Astrocyte (in vitro differentiated cells and primary cell): ENCODE measurements at regions not wholly inside any gene's neighbourhood (a gene's known extent, or its start where the extent isn't known, plus 50 kb on each side); places are given as distances from the start of the nearest gene placed in this dataset.

Experiments used
- DNase-seq: peaks from one replicate; pipeline ENCODE4 v3.0.0-alpha.2; 2010; ENCODE audit warnings: low read depth
- FAIRE-seq: peaks from 2 replicates; lab custom pipeline; 2011; peaks lifted over from hg19 to GRCh38; lab: Jason Lieb, UNC
- H2AFZ ChIP-seq: 2 replicates; pipeline ENCODE4 v1.6.0; 2012; ENCODE audit warnings: low read depth, low read length, inconsistent platforms
- H3K27ac ChIP-seq: 2 replicates; pipeline ENCODE4 v1.5.1; 2011; ENCODE audit warnings: low read depth, low read length, inconsistent platforms
- H3K27me3 ChIP-seq: 2 replicates; pipeline ENCODE4 v1.6.0; 2011; ENCODE audit warnings: low read length, inconsistent platforms; ENCODE audit not compliant: insufficient read depth
- H3K36me3 ChIP-seq: 2 replicates; pipeline ENCODE4 v1.5.1; 2011; ENCODE audit warnings: low read length, inconsistent platforms; ENCODE audit not compliant: insufficient read depth
- H3K4me1 ChIP-seq: 2 replicates; pipeline ENCODE4 v1.5.1; 2011; ENCODE audit warnings: low read length, inconsistent platforms; ENCODE audit not compliant: insufficient read depth
- H3K4me2 ChIP-seq: 2 replicates; pipeline ENCODE4 v1.6.0; 2012; ENCODE audit warnings: low read length, inconsistent platforms
- H3K4me3 ChIP-seq: 2 replicates; pipeline ENCODE4 v1.5.1; 2011; ENCODE audit warnings: low read depth, mild to moderate bottlenecking, low read length, inconsistent platforms; ENCODE audit not compliant: insufficient read depth
- H3K79me2 ChIP-seq: 2 replicates; pipeline ENCODE4 v1.6.0; 2012; ENCODE audit warnings: mild to moderate bottlenecking, low read length, inconsistent platforms; ENCODE audit not compliant: insufficient read depth
- H3K9ac ChIP-seq: 2 replicates; pipeline ENCODE4 v1.6.0; 2012; ENCODE audit warnings: mild to moderate bottlenecking, low read length, inconsistent platforms
- H3K9me3 ChIP-seq: 2 replicates; pipeline ENCODE4 v1.5.1; 2012; ENCODE audit warnings: low read depth, mild to moderate bottlenecking, low read length, inconsistent platforms; ENCODE audit not compliant: insufficient read depth
- H4K20me1 ChIP-seq: 2 replicates; pipeline ENCODE4 v1.6.0; 2012; ENCODE audit warnings: low read length, inconsistent platforms; ENCODE audit not compliant: insufficient read depth
- H3K27ac Mint-ChIP-seq: one replicate; pipeline ENCODE4 v1.8.0; 2021; ENCODE audit warnings: mild to moderate bottlenecking, mixed read lengths; ENCODE audit not compliant: unreplicated experiment
- H3K27me3 Mint-ChIP-seq: one replicate; pipeline ENCODE4 v1.8.0; 2021; ENCODE audit warnings: low read depth, mixed read lengths; ENCODE audit not compliant: unreplicated experiment
- H3K36me3 Mint-ChIP-seq: one replicate; pipeline ENCODE4 v1.8.0; 2021; ENCODE audit warnings: low read depth, mixed read lengths; ENCODE audit not compliant: unreplicated experiment
- H3K4me1 Mint-ChIP-seq: one replicate; pipeline ENCODE4 v1.8.0; 2021; ENCODE audit warnings: low read depth, mixed read lengths; ENCODE audit not compliant: unreplicated experiment
- H3K4me3 Mint-ChIP-seq: one replicate; pipeline ENCODE4 v1.8.0; 2021; ENCODE audit warnings: mild to moderate bottlenecking, moderate library complexity, mixed read lengths; ENCODE audit not compliant: unreplicated experiment
- H3K9me3 Mint-ChIP-seq: one replicate; pipeline ENCODE4 v1.8.0; 2021; ENCODE audit warnings: mild to moderate bottlenecking, mixed read lengths; ENCODE audit not compliant: unreplicated experiment
- EZH2 ChIP-seq: IDR thresholded peaks from 2 replicates; pipeline ENCODE4 v1.6.1; 2012; ENCODE audit warnings: mild to moderate bottlenecking, low read length, inconsistent platforms; ENCODE audit not compliant: insufficient read depth
- TF ChIP-seq, protein P1 (sequence below): IDR thresholded peaks from 2 replicates; pipeline ENCODE4 v1.5.1; 2011; ENCODE audit warnings: low read depth, mild to moderate bottlenecking, inconsistent platforms, low read length, moderate library complexity; ENCODE audit not compliant: insufficient read depth

DNA sequence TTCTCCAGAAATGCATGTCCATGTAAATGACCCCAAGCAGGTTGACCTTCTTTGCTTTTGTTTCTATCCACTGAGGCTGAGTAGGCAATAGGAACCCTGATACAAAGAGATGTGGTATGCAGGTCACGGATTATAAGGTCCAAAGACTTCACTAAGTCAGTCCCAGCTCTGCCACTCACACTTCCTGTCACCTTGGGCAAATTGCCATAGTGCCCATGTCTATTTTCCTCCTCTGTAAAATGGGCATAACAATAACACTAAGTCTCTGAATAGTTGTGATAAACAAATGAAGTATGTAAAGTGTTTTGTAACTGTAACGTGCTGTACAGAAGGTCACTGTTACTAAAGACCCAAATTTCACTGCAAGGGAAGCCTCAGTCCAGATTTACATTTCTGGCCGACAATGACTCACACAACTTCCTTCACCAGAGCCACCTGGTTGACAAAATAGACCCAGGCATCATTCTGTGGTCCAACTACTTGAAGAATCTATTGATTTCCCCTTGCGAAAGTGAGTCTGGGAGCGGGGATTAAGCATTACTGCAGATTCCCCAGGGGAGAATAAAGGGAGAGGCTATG, 175.4 kb upstream of the LPP start:
- Histone ChIP-seq H3K27ac (no peak overlapping the region), H3K36me3 (no peaks in the 10 kb centered on the region), H2AFZ (no peak overlapping the region), H3K4me1 (peaks cover 6% of the 10 kb centered on the region), H3K9me3 (no peaks in the 10 kb centered on the region), H3K4me2 (no peak overlapping the region), H3K79me2 (no peaks in the 10 kb centered on the region), H4K20me1 (no peaks in the 10 kb centered on the region), H3K9ac (no peak overlapping the region), H3K4me3 (no peak overlapping the region), H3K27me3 (no peaks in the 10 kb centered on the region)
- Mint-ChIP-seq H3K27ac (no peak overlapping the region), H3K4me3 (no peak overlapping the region), H3K9me3 (no peaks in the 10 kb centered on the region), H3K36me3 (peaks cover 2% of the 10 kb centered on the region), H3K27me3 (no peaks in the 10 kb centered on the region), H3K4me1 (no peaks in the 10 kb centered on the region)
- no peak for TF ChIP-seq EZH2
- TF ChIP-seq, protein P1, sequence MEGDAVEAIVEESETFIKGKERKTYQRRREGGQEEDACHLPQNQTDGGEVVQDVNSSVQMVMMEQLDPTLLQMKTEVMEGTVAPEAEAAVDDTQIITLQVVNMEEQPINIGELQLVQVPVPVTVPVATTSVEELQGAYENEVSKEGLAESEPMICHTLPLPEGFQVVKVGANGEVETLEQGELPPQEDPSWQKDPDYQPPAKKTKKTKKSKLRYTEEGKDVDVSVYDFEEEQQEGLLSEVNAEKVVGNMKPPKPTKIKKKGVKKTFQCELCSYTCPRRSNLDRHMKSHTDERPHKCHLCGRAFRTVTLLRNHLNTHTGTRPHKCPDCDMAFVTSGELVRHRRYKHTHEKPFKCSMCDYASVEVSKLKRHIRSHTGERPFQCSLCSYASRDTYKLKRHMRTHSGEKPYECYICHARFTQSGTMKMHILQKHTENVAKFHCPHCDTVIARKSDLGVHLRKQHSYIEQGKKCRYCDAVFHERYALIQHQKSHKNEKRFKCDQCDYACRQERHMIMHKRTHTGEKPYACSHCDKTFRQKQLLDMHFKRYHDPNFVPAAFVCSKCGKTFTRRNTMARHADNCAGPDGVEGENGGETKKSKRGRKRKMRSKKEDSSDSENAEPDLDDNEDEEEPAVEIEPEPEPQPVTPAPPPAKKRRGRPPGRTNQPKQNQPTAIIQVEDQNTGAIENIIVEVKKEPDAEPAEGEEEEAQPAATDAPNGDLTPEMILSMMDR = no peak
- DNase-seq = no peak
- FAIRE-seq = no peak

DNA sequence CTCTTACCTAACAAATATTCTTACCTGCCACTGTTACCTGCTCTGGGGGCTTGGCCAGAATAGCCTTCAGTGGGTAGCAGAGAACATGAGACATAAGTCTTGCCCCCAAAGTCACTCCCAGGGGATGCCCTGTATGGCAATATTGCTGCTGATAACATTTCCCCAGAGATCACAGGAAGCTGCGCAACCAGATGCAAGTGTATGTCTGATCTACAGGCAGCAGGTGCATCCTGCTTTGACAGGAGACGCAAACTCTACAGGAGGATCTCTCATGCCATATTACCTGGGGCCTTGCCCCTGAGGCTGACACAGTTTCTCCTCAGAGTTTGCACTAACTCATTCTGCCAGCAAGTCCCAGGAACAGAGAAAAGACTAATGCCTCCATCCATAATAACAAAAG, 174.4 kb upstream of the LPP start:
- H3K9ac ChIP-seq = no peak overlapping the region
- TF ChIP-seq, protein P1 = no peak
- TF ChIP-seq EZH2 = no peak
- H2AFZ ChIP-seq = no peak overlapping the region
- no peaks in the 10 kb centered on the region for H3K79me2 ChIP-seq
- H3K4me3 Mint-ChIP-seq = no peak overlapping the region
- no peak overlapping the region for H3K27ac ChIP-seq
- no peak for FAIRE-seq
- H4K20me1 ChIP-seq = no peaks in the 10 kb centered on the region
- no peaks in the 10 kb centered on the region for H3K27me3 ChIP-seq
- no peak overlapping the region for H3K4me2 ChIP-seq
- no peak for DNase-seq
- no peaks in the 10 kb centered on the region for H3K9me3 Mint-ChIP-seq
- no peaks in the 10 kb centered on the region for H3K36me3 ChIP-seq
- no peaks in the 10 kb centered on the region for H3K4me1 Mint-ChIP-seq
- no peaks in the 10 kb centered on the region for H3K9me3 ChIP-seq
- peaks cover 6% of the 10 kb centered on the region for H3K4me1 ChIP-seq
- H3K27me3 Mint-ChIP-seq = no peaks in the 10 kb centered on the region
- H3K36me3 Mint-ChIP-seq = peaks cover 2% of the 10 kb centered on the region
- no peak overlapping the region for H3K4me3 ChIP-seq
- H3K27ac Mint-ChIP-seq = no peak overlapping the region

DNA sequence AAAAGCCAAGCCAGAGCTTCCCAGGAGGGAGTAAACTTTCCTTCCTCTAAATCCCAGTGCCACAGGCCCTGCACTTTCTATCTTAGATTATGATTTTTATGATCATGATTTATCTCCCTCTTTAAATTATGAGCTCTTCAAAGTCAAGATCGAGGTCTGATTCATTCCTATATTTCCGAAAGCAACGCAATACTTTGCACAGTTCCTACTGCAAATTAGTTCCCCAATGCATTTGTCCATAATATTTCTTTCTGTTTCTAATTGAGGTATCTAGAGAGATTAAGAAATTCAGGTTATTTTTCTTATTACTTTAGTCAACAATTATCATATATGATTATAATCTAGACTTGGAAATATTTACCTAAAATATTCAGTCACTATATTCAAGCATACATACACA, 173.1 kb upstream of the LPP start:
- Mint-ChIP-seq H3K4me3 (no peak overlapping the region), H3K36me3 (peaks cover 2% of the 10 kb centered on the region), H3K9me3 (no peaks in the 10 kb centered on the region), H3K27me3 (no peaks in the 10 kb centered on the region), H3K27ac (no peak overlapping the region), H3K4me1 (peaks cover 3% of the 10 kb centered on the region)
- H4K20me1 ChIP-seq = no peaks in the 10 kb centered on the region
- H3K27me3 ChIP-seq = no peaks in the 10 kb centered on the region
- H3K36me3 ChIP-seq = no peaks in the 10 kb centered on the region
- H3K4me2 ChIP-seq = no peak overlapping the region
- FAIRE-seq (no peak), DNase-seq (no peak)
- no peak overlapping the region for H3K4me3 ChIP-seq
- H2AFZ ChIP-seq = no peak overlapping the region
- no peaks in the 10 kb centered on the region for H3K79me2 ChIP-seq
- TF ChIP-seq, protein P1 = no peak
- TF ChIP-seq EZH2 = no peak
- H3K9ac ChIP-seq = no peak overlapping the region
- H3K27ac ChIP-seq = no peak overlapping the region
- H3K4me1 ChIP-seq = peaks cover 6% of the 10 kb centered on the region
- no peaks in the 10 kb centered on the region for H3K9me3 ChIP-seq
